Esophagus squamous epithelium (tissue), 5 donors: ENCODE measurements at regions not wholly inside any gene's neighbourhood (a gene's known extent, or its start where the extent isn't known, plus 50 kb on each side); places are given as distances from the start of the nearest gene placed in this dataset.
A peak's percentile ranks its signal among the peaks of the same experiment; 100 is the strongest.

Source experiments
- DNase-seq: peaks from one replicate; lab custom pipeline; 2025; lab: John Stamatoyannopoulos, UW
- H3K27ac ChIP-seq, 4 donors: fragments of 200-600 bp; sonication (generic); one replicate each; pipeline ENCODE4 v1.5.1; 2016 to 2019; ENCODE audit warnings: mild to moderate bottlenecking in 1 of 4
- H3K27me3 ChIP-seq, 4 donors: fragments of 200-600 bp; sonication (generic); 1 replicate in 3 of 4; 2 replicates in 1 of 4; pipeline versions ENCODE4 v1.5.1 to v1.6.0; 2017 to 2021; ENCODE audit warnings: antibody characterized with exemption in 1 of 4
- H3K36me3 ChIP-seq, 3 donors: fragments of 200-600 bp; sonication (generic); one replicate each; pipeline ENCODE4 v1.5.1; 2016 to 2019
- H3K4me1 ChIP-seq, 3 donors: fragments of 200-600 bp; sonication (generic); one replicate each; pipeline ENCODE4 v1.5.1; 2017 to 2019
- H3K4me3 ChIP-seq, 4 donors: fragments of 200-600 bp; sonication (generic); 1 replicate in 3 of 4; 2 replicates in 1 of 4; pipeline ENCODE4 v1.5.1; 2016 to 2019; ENCODE audit warnings: mild to moderate bottlenecking in 2 of 4, moderate library complexity in 1 of 4
- H3K9me3 ChIP-seq, 3 donors: fragments of 200-600 bp; sonication (generic); one replicate each; pipeline ENCODE4 v1.5.1; 2016 to 2019
- POLR2A ChIP-seq, 4 donors: fragments of 450-650 bp; IDR thresholded peaks; one replicate each; pipeline ENCODE4 v1.6.1; 2017; ENCODE audit warnings: antibody characterized with exemption in 4 of 4, mild to moderate bottlenecking in 4 of 4, moderate library complexity in 3 of 4
- WGBS, 2 donors: methylation state at CpG; one replicate each; pipeline ENCODE4 v1.1.5; 2018; 5-methylcytosine and 5-hydroxymethylcytosine counted together
- intact Hi-C: fragments of 100-400 bp; cut with DNase I; formaldehyde crosslinking; loops from one replicate; pipeline ENCODE4 v1.15.0; 2022
- TF ChIP-seq, protein P1 (sequence below), 6 experiments: fragments of 450-650 bp in 4 of 6; fragments of 200-600 bp in 2 of 6; sonication (generic) in 2 of 6; IDR thresholded peaks; one replicate each; pipeline ENCODE4 v1.5.1; 2016 to 2019; ENCODE audit warnings: antibody characterized with exemption in 6 of 6, mild to moderate bottlenecking in 4 of 6, moderate library complexity in 4 of 6
- donor health status: DM: yes; HTN: yes; CAD: no.

DNA sequence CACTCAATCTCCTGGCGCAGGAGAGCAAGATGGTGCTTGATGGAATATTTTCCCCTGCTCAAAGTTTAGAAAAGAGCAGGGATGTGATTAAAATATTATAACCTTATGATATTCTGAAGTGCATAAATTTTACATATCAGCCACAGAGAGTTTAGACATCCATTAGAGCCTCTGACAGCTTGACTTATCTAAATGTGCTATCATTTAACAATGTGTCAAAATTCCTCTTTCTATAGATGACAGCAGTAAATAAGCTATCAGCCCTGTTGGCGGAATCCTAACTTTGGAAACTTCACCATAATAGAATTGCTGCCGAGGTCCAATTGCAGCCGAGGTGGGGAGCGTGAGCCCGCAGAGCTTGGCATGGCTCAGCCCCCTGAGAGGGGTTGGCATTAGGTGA is 117.7 kb upstream of the MYL2 start:
- Histone ChIP-seq H3K4me3 (no peak overlapping the region), H3K36me3 (no peaks in the 10 kb centered on the region), H3K9me3 (no peaks in the 10 kb centered on the region), H3K27ac (no peak overlapping the region), H3K4me1 (peaks cover 0 to 38% (median 13%) of the 10 kb centered on the region in 3 donors), H3K27me3 (peaks cover 5 to 79% (median 18%) of the 10 kb centered on the region in 4 donors)
- 63 to 85% methylated on average over 6 of the region's 6 CpGs for WGBS, 2 donors
- TF ChIP-seq, protein P1, sequence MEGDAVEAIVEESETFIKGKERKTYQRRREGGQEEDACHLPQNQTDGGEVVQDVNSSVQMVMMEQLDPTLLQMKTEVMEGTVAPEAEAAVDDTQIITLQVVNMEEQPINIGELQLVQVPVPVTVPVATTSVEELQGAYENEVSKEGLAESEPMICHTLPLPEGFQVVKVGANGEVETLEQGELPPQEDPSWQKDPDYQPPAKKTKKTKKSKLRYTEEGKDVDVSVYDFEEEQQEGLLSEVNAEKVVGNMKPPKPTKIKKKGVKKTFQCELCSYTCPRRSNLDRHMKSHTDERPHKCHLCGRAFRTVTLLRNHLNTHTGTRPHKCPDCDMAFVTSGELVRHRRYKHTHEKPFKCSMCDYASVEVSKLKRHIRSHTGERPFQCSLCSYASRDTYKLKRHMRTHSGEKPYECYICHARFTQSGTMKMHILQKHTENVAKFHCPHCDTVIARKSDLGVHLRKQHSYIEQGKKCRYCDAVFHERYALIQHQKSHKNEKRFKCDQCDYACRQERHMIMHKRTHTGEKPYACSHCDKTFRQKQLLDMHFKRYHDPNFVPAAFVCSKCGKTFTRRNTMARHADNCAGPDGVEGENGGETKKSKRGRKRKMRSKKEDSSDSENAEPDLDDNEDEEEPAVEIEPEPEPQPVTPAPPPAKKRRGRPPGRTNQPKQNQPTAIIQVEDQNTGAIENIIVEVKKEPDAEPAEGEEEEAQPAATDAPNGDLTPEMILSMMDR (IDR thresholded peaks at IDR 0.05), result no peak
- no peak for TF ChIP-seq POLR2A (IDR thresholded peaks at IDR 0.05)
- DNase-seq, result no peak
- intact Hi-C loops, result no loop called here

DNA sequence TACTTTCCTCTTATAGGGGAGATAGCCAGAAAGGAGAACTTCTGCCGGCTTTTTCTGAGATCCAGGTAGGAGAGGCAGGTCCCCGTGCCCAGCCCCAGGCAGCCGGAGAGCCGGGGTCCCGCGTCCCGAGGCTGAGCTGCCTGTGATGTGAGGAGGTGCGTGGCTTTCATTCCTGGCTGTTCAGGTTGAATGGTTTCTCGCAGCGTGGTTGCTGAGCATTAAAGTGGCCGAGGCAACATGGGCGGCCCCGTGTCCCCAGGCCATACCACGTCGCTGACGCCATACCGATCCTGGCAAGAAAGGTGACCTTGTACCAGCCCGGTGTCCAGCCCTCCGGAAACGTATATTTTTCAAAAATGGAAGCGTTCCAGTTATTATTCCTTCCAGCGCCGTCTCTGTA is 116.7 kb upstream of the MYL2 start:
- Histone ChIP-seq H3K4me3 (peak overlapping the region in 1 of 4 donors; percentile 31), H3K36me3 (no peaks in the 10 kb centered on the region), H3K9me3 (no peaks in the 10 kb centered on the region), H3K27me3 (peaks cover 7 to 89% (median 26%) of the 10 kb centered on the region in 4 donors), H3K27ac (no peak overlapping the region), H3K4me1 (peaks cover 0 to 40% (median 13%) of the 10 kb centered on the region in 3 donors)
- WGBS, 2 donors, result 29 to 57% methylated on average over 13 to 15 of the region's 23 CpGs
- DNase-seq, result no peak
- TF ChIP-seq, protein P1 (IDR thresholded peaks at IDR 0.05), result no peak
- TF ChIP-seq POLR2A (IDR thresholded peaks at IDR 0.05), result no peak
- intact Hi-C loops, result no loop called here

DNA sequence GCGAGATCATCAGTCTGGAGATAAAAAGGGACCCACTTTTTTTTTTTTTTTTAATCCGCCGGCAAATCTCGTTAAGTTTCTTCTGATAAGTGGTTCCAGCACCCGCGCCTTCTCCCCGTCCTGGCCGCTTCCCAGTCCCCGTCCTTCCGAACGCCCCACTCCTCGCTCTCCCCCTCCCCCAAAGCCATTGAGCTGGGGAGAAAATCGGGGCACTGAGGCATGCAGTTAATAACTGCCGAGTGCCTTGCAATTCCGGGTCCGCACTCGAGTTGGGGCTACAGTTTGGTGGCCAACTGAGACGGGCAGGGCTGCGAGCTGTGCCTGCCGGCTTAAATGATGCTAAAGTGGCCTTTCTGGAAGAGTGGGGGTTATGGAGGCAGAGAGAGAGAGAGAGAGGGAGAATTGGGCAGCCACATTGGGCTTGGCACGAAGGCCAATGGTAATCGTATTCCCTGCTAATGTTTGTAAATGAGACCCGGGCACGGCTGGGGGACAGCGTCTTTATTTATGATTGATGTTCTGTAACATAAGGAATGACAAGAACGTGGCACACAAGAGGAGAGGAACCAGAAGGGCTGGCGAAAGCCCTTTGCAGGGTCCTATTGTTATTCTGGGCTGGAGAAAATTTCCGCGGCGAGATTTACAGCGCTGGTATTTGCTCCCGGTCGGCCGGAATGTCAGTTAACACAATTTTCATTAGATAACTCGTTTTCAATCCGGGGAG is 115.4 kb upstream of the MYL2 start:
- H3K4me3 ChIP-seq, result no peak overlapping the region
- TF ChIP-seq POLR2A (IDR thresholded peaks at IDR 0.05), result no peak
- TF ChIP-seq, protein P1 (IDR thresholded peaks at IDR 0.05), result no peak
- no peaks in the 10 kb centered on the region for H3K36me3 ChIP-seq
- DNase-seq, result no peak
- no peaks in the 10 kb centered on the region for H3K9me3 ChIP-seq
- intact Hi-C loops, result no loop called here
- WGBS, 2 donors, result 4 to 10% methylated on average over 21 to 32 of the region's 36 CpGs
- H3K27ac ChIP-seq, result no peak overlapping the region
- H3K27me3 ChIP-seq, result peaks cover 7 to 97% (median 26%) of the 10 kb centered on the region in 4 donors
- peaks cover 0 to 40% (median 13%) of the 10 kb centered on the region in 3 donors for H3K4me1 ChIP-seq

DNA sequence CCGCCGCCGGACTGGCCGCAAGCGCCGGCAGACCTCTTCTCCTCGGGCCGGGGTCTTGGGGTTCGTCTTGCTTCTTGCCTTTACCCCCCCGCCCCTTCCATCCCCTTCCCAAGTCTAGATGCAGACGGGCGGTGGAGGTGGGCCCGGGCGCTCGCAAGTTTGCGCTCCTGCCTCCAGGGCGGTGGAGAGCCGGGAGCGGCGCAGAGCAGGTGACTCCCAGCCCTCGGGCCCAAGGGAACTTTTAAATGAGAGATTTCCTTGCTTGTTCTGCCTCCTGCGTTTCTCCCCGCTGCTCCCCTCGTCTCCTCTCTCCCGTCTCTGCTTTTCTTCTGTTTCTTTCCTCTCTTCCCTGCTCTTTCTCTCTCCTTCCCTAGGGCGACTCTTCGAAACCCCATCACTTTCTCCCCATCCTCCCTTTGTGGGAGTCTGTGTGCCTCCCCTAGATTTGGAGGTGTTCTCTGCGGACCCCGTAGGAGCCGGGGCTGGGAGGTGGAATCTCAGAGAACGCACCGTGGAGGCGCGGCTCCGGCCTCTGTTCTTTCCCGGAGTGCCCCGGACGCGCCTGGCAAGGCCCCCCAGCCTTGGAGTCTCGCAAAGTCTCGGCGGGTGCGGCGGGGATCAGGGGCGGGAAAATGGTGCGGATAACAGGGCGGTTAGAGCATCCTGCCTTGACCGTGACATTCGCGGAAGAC is 114.7 kb upstream of the MYL2 start:
- Histone ChIP-seq H3K27ac (no peak overlapping the region), H3K9me3 (no peaks in the 10 kb centered on the region), H3K36me3 (no peaks in the 10 kb centered on the region), H3K4me1 (peaks cover 0 to 40% (median 13%) of the 10 kb centered on the region in 3 donors), H3K27me3 (peaks cover 7 to 100% (median 28%) of the 10 kb centered on the region in 4 donors), H3K4me3 (no peak overlapping the region)
- 3 to 6% methylated on average over 21 to 37 of the region's 50 CpGs for WGBS, 2 donors
- no peak for TF ChIP-seq POLR2A (IDR thresholded peaks at IDR 0.05)
- TF ChIP-seq, protein P1 (IDR thresholded peaks at IDR 0.05), result no peak
- no peak for DNase-seq
- intact Hi-C loops, result no loop called here
